NCI-H446 treated with DMSO at 0.1 percent for 48 hours (cell line): ENCODE measurements at regions not wholly inside any gene's neighbourhood (a gene's known extent, or its start where the extent isn't known, plus 50 kb on each side); places are given as distances from the start of the nearest gene placed in this dataset.

ENCODE experiments used
- DNase-seq: peaks from one replicate; lab custom pipeline; 2025; lab: John Stamatoyannopoulos, UW

DNA sequence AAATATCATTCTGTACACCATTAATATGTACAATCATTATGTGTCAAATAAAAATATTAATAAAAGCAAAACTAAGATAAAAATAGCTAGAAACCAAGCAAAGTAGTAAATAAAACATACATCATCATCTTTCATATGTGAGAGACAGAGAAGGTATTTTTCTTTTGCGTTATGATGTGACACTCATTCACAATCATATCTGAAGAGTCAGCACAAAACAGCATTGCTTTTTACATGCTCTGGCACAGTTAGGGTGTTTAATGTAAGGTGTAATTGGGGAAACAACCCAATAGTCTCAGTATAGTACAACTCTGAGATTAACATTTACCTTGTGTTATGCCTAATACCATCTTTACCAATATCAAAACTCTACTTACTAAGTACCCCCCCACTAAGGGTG is 376.6 kb downstream of the TMA16 start:
- DNase-seq = no peak

DNA sequence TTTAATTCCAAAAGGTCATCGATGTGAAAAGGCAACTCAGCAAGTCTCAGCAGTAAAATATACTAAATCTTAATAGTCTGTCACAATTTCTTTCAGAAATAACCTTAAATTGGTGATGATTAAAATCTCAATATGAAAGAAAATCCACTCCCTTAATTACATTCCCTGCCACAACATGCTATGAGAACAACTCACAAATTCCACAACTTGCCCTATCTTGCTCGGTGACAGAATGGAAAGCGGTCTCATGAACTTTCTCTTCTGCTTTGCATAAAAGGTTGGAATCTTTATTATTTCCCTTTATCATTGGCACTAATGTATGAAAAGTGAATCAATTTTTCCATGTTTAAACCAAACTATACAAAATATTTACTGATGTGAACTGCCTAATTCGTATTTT is 380.8 kb downstream of the TMA16 start:
- no peak for DNase-seq

DNA sequence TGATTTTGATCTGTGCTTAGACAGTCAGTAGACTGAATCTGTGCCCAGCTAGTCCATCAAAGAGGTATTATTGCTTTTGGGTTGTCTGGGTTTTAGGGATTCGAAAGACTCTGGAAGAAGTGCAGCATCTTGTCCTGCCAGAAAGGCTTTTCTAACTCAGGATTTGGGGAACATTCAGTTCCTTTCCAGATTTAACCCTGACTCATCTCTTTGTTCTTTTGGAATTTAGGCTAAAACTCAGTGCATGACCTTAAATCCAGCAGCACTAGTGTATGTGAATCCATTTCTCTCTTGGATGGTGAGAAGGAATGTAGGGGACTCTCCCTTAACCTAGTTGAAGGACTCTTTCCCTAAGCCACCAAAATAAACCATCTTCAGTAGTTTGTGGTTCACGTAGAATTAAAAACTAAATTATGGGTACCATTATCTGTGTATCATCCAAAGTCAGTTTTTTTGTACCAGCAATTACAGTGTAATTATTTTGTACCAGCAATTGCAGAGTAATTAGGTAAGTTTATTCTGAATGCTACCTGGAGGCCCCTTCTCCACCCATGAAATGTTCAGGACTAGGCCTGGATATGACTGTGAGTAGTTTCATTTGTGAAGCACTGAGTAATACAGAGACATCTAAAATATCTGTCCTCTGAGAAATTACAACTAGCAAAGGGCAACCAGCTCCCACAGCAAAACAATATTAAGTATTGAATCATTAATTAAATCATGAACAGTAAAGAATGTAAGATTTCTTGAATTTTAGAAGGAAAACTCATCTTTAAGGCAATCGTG is 384.0 kb downstream of the TMA16 start:
- no peak for DNase-seq

DNA sequence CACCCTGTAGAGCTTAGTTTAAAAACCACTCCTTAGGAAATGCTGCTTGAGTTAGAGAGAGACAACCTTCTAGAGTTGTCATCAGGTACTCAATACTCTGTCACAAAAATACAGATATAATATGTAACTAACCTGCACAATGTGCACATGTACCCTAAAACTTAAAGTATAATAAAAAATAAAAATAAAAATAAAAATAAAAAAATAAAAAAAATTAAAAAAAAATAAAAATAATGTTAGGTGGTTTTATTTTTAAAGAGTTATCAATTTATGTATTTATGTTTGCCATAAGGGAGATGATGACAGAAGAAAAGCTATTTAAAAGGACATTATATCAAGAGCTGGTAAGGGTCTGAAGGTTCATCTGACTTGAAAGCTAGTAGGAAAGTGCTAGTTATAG is 397.9 kb downstream of the TMA16 start:
- DNase-seq = no peak

DNA sequence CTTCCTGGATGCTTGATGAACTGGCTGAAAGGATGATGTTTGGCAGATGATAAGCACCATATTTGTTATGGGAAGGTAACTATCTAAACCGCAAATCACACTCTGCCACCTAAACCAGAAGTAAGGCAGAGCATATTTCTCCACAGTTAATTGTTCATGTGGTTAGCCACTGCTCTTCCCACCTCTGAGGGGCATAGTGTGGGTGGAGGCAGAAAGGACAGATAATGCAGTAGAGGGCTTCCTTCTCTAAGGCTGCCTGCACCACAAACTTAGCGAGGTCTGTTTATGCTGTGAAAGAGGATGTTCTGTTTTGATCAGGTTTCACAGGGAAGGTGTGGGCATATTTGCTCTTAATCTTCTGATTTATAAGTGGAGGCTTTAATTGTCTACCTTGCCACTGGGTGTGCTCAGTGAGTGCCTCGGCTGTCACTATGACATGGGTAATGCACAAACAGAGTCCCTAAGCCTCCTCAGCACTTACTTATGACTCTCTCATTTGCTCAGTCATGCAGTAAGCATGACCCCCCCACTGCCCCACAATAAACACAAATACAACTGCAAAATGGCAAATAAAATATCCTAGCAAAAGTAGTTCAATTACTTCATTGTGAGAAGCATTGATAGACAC is 401.0 kb downstream of the TMA16 start:
- no peak for DNase-seq

DNA sequence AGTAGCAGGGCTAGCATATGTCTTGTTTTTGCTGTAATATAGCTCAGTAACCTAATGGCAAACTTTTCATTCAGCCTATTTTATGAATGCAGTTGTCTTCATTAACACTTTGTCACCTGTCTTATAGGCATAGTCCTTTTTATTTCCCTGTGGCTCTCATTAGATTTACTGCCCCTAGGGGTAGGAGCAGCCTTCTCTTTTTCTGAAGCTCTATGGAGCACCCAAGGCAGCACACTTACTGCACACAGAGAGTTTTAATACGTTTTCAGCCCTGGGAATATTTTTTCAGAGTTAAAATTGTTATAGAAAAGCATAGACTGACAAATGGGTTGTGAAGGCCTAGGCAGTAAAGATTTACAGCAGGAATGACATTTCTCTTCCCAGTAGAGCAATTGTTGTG is 406.8 kb downstream of the TMA16 start:
- no peak for DNase-seq

DNA sequence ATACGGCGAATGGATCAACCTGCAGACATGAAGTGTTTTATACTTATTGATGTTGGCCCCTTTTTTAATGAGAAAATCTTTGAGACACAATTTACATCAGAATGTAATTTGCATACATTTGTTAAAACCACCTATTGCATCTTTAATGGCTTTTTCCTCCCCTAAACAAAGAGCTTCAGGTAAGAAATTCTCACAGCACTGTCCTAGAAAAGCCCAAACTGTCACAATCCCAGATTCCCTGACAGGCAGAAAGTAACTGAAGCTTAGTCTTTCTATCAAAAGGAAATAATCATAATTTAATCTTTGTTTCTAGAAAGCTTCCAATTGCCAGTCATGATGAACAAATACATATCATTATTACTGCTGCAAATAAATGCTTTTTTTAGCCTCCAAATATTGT is 407.9 kb downstream of the TMA16 start:
- no peak for DNase-seq

DNA sequence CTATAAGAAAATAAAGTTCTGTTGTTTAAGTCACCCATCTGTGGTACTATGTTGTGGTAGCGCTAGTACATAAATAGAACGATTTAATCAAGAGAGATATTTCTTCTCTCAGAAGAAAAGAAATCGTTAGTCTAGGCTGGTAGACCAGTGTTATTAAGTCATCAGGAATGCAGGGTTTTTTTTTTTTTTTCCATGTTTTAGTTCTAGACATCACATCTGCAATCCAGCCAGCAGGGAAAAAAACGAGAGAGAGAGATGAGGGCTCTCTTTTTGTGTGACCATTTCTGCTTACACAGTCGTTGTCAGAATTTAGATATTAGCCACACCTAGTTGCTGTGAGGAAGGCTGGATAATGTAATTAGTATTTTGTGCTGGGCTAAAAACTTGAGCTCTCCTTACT is 417.4 kb downstream of the TMA16 start:
- no peak for DNase-seq

DNA sequence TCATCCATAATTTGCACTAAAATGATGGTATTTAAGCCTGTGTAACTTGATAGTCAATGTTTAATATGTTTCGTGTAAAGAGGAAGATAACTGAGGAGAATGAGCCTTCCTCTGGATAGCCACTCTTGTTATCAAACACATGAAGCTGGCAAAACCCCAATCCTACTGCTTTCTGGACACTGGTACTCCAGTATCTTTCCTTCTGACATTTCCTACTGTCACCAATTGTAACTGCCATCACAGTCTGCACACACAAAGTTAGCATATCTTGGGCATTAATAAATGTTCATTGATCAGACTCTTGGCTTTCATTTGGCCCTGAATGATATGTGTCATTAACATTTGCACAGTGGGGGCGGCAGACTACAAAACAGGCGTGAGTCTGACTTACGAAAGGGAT is 419.1 kb downstream of the TMA16 start:
- DNase-seq = no peak

DNA sequence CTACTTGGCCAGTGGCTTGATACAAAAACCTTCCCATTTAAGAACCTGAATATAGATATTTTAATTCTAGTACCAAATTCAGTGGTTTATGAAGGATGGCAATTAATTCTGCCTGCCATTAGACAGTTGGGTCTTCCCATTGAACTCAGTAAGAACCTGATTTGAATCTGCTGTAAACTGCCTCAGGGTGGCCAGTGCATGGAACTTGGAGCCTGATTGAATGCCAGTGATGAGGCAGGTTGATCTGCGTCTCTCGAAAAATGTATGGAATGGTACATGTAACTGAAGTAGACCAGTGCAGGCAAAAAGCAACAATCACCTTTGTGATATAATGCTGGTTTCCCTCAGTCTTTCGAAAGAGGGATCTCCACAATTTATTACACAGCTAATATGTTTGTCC is 421.4 kb downstream of the TMA16 start:
- DNase-seq = no peak

DNA sequence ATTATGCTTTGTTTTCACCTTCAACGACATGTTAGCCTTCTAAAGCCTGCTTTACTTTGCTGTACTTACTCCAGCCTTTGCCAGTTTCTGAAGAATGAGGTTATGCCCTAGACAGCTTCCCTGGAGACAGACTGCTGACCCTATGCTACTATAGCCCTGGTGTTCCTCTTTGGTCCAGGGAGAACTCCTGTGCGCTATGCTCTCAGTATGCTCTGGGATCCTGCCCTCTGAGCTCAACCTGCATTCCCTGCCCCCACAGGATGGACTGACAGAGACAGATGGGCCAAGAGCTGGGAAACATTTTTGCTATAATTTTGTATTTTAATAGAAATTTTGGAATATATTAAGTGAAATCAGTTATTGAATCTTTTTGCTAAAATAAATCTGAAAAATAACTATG is 425.9 kb downstream of the TMA16 start:
- no peak for DNase-seq

DNA sequence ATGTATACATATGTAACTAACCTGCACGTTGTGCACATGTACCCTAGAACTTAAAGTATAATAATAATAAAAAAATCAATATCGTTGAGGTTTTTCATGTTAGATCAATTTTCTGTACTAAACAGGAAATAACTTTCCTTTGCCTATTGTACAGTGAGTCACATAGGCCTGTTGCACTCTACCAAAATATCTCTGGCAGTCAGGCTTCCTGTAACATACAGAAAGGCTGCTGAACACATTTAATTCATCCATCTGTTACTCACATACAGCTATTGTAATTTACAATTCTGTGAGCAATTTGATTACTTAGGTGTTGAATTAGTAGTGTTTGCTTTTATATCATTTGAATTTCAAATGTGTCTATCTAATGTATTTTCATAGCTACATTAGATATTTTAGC is 427.8 kb downstream of the TMA16 start:
- DNase-seq = no peak

DNA sequence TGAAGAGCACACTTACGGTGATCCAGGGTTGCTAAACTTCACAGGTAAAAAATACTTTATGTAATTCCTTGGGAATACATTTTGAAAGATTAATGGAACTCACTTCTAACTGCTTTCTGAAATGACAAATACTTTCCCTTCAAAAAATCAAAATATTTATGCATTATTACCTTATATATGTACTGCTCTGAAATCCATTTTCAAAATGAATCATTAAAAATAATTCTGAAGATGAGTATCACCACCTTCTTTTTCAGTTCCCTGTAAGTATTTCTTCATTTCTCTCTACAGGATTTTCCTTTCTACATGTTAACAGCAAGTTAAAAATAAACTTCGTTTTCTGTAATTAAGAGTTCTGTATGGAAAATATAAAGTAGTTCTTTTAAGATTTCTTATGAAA is 428.6 kb downstream of the TMA16 start:
- no peak for DNase-seq

DNA sequence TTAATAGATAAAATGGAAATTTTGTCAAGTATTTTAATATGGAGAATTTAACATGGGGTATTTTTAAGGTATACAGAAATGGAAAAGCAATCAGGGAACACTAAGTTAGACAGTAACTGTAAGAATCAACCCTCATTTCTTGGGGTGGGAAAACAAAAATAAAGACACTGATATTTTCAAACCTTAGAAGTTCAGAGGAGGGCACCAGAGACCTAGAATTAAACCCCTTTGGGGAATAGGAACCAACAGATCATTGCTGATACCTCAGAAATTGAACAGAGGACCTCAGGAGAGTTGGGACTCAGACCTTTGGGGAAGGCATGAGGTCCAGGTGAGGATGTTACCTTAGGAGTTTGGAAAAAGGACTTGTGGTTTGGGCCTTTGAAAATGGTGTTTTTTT is 435.6 kb downstream of the TMA16 start:
- no peak for DNase-seq

DNA sequence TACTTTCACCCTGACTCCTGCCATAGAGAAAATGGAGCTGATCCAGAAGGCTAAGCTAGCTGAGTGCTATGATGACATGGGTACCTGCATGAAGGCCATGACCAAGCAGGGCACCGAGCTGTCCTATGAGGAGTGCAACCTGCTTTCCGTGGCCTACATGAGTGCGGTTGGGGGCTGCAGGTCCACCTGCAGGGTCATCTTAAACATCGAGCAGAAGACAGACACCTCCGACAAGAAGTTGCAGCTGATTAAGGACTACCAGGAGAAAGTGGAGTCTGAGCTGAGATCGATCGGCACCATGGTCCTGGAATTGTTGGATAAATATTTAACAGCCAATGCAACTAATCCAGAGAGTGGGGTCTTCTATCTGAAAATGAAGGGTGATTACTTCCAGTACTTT is 438.0 kb downstream of the TMA16 start:
- DNase-seq = no peak

DNA sequence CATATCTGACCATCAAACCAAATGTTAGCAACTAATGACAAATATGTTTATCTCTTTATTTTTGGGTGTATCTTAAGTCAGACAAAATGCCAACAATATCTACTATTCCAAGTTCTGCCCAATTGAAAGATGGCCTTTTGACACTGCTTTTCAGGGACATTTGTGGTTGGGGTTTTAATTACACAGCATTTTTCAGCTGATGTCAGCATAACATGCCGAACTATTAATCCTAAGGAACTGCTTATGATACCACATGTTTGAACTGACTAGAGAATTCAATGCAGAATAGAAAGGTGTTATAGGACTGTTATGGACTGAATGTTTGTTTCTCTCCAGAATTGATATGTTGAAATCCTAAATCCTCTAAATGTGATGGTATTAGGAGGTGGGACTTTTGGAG is 445.1 kb downstream of the TMA16 start:
- no peak for DNase-seq

DNA sequence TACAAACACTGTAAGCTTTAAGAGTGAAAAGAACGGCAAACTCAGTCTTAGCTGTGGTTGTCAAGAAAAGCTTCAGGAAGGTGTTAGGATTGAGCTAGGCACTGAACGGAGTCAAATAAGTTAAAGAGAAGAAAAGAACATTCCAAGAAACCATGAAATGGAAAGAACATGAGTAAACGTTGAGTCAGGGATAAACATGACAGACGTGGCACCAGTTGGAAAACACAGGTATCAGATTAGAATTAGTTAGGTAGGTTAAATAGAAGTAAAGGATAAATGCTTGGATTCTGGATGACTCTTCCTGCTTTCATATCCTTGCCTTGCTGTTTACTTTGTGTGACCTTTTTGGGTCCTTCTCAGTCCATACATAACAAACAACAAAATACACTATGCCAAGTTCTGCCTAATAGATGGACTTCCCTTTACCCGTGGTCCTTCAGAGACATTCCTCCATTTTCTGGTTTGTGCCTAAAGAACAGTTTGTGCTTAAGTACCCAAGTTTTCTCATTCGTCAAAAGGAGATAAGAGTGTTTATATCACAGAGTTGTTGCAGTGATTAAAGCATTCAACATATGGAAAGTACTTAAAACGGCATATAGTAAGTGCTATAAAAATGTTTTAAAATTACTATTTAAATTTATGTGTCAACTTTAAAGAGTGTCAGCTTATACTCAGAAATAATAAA is 446.9 kb downstream of the TMA16 start:
- DNase-seq = no peak

DNA sequence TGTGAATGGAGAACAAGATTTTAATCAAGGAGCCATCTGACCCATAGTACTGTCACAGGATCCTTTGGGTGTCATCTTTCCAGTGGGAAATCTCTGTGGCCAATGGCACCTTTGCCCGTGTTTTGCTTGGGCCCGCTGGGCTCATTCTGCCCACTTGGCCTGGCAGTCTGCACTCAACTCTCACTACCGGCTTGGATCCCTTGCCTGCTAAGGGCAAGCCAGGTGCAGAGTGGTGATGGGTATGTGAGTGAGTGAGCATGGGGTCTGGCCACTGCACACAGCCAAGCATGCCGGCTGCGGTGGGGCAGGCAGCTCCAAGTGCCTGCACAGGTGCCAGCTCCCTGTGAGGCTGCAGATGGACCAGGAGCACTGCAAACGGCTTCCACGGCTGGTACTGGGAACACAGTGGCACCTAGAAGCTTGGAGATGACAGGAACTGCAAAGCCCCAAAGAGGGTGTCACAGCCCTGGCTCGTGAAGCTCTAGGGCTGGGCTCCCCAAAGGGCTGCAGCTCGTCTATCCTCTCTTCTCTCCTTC is 454.5 kb downstream of the TMA16 start:
- no peak for DNase-seq

DNA sequence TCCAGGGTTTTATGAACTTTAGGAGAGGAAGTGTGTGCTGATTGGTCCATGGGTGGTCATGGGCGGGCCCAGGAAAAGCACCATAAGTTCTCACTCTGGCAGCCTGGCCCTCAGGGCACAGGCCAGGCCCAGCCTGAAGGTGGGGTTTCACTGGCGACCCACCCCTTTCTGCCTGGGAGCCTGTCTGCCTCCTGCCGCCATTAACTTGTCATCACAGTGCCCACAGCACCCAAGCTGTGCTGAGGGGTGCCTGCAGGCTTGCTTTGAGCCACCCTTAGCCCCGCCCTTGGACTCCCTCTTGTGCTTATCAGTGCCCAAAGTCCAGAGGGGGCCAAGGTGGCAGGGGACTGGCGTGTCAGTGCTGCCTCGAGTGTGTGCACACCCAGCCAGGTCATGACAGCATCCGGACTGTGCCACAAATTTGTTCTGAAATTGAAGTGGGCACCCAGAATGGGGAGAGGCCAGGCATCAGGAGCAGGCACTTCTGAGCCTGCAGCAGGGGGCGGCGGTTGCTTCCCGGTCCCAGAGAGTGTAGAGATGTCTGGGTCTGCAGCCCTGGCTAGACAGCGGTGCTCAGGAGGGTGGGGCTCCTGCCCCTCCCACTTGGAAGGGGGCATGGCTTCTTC is 455.6 kb downstream of the TMA16 start:
- no peak for DNase-seq

DNA sequence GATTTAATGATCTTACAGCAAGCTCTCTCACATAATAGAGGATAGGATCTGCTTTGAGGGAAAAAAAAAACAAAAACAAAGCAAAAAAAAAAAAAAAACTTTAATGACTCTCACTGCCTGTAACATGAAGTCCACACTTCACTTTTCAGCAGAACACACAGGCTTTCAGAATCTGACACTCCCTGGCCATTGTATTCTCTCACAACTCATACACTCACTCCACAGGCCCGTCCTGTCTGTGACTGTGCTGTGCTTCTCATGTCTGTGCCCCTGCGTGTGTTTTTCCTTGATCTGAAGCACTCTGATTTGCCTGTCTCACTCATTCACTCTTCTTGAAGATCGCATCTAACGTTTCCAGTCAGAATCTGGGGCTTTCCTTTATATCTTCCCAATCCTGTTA is 460.8 kb downstream of the TMA16 start:
- no peak for DNase-seq

DNA sequence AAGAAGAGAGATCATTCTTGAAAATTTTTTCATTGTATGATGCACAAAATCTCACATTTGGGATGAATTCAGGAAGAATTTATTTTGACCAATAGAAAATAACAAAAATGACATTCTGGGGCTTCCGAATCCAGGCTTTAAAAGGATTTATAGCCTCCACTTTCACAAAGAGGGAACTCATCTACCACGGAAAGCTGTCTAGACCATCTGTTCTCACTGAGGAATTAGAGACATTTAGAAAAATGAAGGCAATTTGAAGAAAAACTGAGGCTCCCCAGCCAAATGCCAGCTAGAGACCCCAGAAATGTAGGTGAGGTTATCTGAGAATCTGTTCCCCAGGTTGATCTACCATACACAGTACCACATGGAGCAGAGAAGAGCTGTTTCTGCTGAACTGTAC is 464.3 kb downstream of the TMA16 start:
- DNase-seq = no peak

DNA sequence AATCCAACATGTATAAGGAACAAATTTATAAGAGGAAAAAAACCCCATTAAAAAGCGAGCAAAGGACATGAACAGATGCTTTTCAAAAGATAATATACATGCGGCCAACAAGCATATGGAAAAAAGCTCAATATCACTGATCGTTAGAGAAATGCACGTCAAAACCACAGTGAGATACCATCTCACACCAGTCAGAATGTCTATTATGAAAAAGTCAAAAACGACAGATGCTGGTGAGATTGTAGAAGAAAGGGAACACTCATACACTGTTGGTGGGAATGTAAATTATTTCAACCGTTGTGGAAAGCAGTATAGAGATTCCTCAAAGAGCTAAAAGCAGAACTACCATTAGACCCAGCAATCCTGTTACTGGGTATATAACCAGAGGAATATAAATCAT is 465.4 kb downstream of the TMA16 start:
- no peak for DNase-seq

DNA sequence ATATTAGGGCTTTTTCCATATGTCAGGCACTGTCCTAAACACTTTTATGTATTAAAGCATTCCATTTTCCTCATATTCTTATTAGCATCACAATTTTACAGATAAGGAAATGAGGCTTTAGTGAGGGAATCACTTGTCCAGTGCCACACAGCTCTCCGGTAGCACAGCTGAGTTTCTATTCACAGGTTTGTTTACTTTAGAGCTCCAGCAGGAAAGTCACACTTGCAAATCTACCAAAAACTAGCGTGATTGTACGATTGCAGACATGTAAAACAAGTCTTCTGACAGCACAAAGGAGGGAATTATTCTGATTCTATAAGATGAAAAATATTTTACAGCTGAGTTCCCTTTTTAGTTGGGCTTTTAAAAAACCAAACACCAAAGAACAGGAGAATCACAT is 472.1 kb downstream of the TMA16 start:
- no peak for DNase-seq
